BLaER1 treated with 17β-estradiol and CSF1 and Interleukin-3, amounts not matched to agents 10 nM and 100 nM (cell line): ENCODE measurements at regions not wholly inside any gene's neighbourhood (a gene's known extent, or its start where the extent isn't known, plus 50 kb on each side); places are given as distances from the start of the nearest gene placed in this dataset.

Source experiments
- H3K27ac ChIP-seq, 11 experiments: shearing (Covaris generic); formaldehyde crosslinking; 2 replicates each; pipeline ENCODE4 v1.8.1; 2022
- H3K27me3 ChIP-seq, 11 experiments: shearing (Covaris generic); formaldehyde crosslinking; 2 replicates each; pipeline ENCODE4 v1.8.1; 2022
- H3K36me3 ChIP-seq, 11 experiments: shearing (Covaris generic); formaldehyde crosslinking; 2 replicates each; pipeline ENCODE4 v1.8.1; 2022
- H3K4me1 ChIP-seq, 10 experiments: shearing (Covaris generic); formaldehyde crosslinking; 2 replicates each; pipeline ENCODE4 v1.8.1; 2022
- H3K4me2 ChIP-seq, 11 experiments: shearing (Covaris generic); formaldehyde crosslinking; 2 replicates each; pipeline ENCODE4 v1.8.1; 2022
- H3K4me3 ChIP-seq, 10 experiments: shearing (Covaris generic); formaldehyde crosslinking; 2 replicates each; pipeline ENCODE4 v1.8.1; 2022
- H3K9ac ChIP-seq, 11 experiments: shearing (Covaris generic); formaldehyde crosslinking; 2 replicates each; pipeline ENCODE4 v1.8.1; 2022
- H3K9me3 ChIP-seq, 11 experiments: shearing (Covaris generic); formaldehyde crosslinking; replicated peaks in 1 of 11; 2 replicates each; pipeline ENCODE4 v1.8.1; 2022
- H4K20me1 ChIP-seq, 11 experiments: shearing (Covaris generic); formaldehyde crosslinking; 2 replicates each; pipeline ENCODE4 v1.8.1; 2022
- Cebpa-rat ChIP-seq, 11 experiments: shearing (Covaris generic); IDR thresholded peaks; 2 replicates each; pipeline ENCODE4 v1.8.1; 2022

DNA sequence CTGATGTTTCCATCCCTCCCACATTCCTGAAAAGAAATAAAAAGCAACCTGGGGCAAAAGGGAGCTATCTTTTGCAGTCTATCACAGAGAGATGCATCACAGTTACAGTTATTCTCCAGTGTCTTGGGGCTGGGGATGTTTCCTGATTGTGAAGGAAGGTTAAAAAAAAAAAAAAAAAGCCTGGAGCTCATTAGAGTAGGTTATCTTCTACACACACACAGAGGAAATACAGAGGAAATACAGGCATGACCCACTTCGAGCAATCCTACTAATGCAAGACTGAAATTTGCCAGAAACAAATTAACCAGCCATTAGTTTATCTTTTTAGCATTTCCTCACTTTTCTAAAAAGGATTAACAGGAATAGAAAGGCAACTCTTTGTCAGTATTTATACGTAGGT lies 89.4 kb upstream of the CLMP start:
- Histone ChIP-seq H3K36me3 (no peaks in the 10 kb centered on the region), H3K9ac (no peak overlapping the region), H3K4me2 (peak overlapping the region in 7 of 11 experiments; percentile 4 to 70 (median 18); a peak in 4 of 22 replicates), H3K27ac (no peak overlapping the region), H3K4me1 (peaks cover 10 to 21% (median 14%) of the 10 kb centered on the region in 10 experiments; a peak in 19 of 20 replicates), H4K20me1 (no peaks in the 10 kb centered on the region), H3K27me3 (no peaks in the 10 kb centered on the region), H3K9me3 (0 out of 22 replicates have a peak, but pooled peaks cover 0 to 5% (median 0%) of the 10 kb centered on the region in 11 experiments), H3K4me3 (no peak overlapping the region)
- no peak for TF ChIP-seq Cebpa-rat (IDR thresholded peaks at IDR 0.05)

DNA sequence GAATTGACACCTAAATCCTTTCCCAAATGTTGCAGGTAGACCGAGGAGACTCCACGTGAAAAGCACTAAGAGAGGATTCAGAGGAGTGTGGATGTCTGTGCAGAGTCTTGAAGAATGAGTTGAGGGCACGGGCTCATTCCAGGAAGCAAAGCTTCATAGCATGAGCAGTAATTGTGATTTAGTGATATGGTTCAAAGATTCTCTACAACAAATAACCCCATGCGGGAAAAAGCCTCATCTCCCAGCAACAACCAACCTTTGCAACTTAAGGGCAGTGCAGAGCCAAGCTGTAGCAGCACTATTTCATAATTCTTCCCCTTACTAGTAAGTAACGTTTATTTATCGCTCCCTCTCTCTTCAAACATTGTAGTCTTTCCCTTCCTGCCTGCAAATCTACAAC lies 87.5 kb upstream of the CLMP start:
- Histone ChIP-seq H3K27me3 (no peaks in the 10 kb centered on the region), H3K27ac (no peak overlapping the region), H3K4me3 (no peak overlapping the region), H3K4me1 (peaks cover 10 to 21% (median 14%) of the 10 kb centered on the region in 10 experiments; a peak in 19 of 20 replicates), H3K9ac (no peak overlapping the region), H3K4me2 (peak overlapping the region in 1 of 11 experiments; percentile 70; a peak in 1 of 22 replicates), H3K9me3 (0 out of 22 replicates have a peak, but pooled peaks cover 0 to 5% (median 0%) of the 10 kb centered on the region in 11 experiments), H3K36me3 (no peaks in the 10 kb centered on the region), H4K20me1 (no peaks in the 10 kb centered on the region)
- no peak for TF ChIP-seq Cebpa-rat (IDR thresholded peaks at IDR 0.05)

DNA sequence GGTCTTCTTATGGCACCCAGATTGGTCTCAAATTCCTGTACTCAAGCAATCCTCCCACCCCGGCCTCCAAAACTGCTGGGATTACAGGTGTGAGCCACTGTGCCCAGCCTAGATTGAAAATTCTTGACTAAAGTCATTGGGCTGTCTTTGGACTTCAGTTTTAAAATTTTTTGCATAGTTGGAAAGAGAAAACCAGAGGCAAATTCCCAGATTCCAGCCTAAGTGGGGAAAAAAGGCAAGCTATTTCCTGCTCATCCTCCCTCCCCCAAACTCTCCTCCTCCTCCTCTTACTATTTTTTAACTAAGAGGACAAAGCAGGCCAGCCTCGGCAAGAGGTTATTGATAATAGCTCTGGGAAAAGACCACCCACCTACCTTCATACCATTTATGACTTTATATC lies 78.6 kb upstream of the CLMP start:
- no peaks in the 10 kb centered on the region for H4K20me1 ChIP-seq
- H3K9me3 ChIP-seq = no peaks in the 10 kb centered on the region
- H3K36me3 ChIP-seq = no peaks in the 10 kb centered on the region
- no peaks in the 10 kb centered on the region for H3K27me3 ChIP-seq
- peaks cover 0 to 12% (median under 1%) of the 10 kb centered on the region in 10 experiments; a peak in 9 of 20 replicates for H3K4me1 ChIP-seq
- no peak for TF ChIP-seq Cebpa-rat (IDR thresholded peaks at IDR 0.05)
- no peak overlapping the region for H3K4me2 ChIP-seq
- H3K9ac ChIP-seq = no peak overlapping the region
- no peak overlapping the region for H3K27ac ChIP-seq
- no peak overlapping the region for H3K4me3 ChIP-seq

DNA sequence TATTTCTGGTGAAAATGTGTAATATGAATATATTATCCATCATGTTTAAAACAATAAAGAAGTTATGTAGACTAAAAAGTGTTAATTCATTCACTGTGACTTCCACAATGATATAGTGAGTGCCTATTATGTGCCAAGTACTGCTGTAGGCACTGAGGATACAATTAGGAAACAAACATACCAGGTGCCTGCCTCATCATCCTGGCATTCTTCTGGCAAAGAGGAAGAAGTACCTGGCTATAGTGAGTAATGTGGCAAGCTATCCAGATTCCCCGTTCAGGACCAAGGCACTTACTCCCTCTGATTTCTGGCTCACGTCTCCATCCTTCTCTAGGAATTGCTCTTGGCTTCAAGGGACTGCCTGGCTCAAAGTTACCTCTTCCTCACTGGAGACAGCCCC lies 77.5 kb upstream of the CLMP start:
- H3K9ac ChIP-seq = no peak overlapping the region
- H3K36me3 ChIP-seq = no peaks in the 10 kb centered on the region
- H3K9me3 ChIP-seq = no peaks in the 10 kb centered on the region
- no peak for TF ChIP-seq Cebpa-rat (IDR thresholded peaks at IDR 0.05)
- no peak overlapping the region for H3K4me2 ChIP-seq
- no peak overlapping the region for H3K27ac ChIP-seq
- H3K4me1 ChIP-seq = peaks cover 10 to 23% (median 11%) of the 10 kb centered on the region in 10 experiments
- no peaks in the 10 kb centered on the region for H4K20me1 ChIP-seq
- no peaks in the 10 kb centered on the region for H3K27me3 ChIP-seq
- no peak overlapping the region for H3K4me3 ChIP-seq

DNA sequence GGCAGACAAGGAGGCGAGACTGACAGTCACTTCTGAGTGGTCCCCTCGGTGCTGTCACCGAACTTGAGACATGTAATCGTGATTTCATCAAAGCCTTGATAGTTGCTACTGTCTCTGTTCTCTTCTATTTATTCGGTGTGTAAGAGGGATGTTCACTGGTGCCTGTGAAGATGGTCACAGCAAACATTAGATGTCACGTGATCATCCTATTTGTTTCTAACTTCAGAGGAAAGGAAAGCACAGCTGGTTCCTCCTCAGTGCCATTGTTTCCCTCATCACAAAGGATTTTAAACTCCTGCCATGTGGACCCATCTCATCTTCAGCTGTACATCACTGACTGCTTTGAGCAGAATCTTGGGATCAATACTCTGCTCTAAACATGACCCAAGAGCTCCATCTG lies 73.1 kb upstream of the CLMP start:
- Histone ChIP-seq H3K4me3 (peak overlapping the region in 8 of 10 experiments; percentile 10 to 46 (median 36); a peak in 12 of 20 replicates), H3K27me3 (no peaks in the 10 kb centered on the region), H3K36me3 (no peaks in the 10 kb centered on the region), H3K4me1 (peaks cover 34 to 60% (median 54%) of the 10 kb centered on the region in 10 experiments), H3K9me3 (peaks cover 0 to 3% (median 0%) of the 10 kb centered on the region in 11 experiments; a peak in 1 of 22 replicates), H3K4me2 (peak overlapping the region; percentile 66 to 98 (median 85)), H3K27ac (peak overlapping the region in 10 of 11 experiments; percentile 24 to 97 (median 64); a peak in 19 of 22 replicates), H4K20me1 (no peaks in the 10 kb centered on the region), H3K9ac (peak overlapping the region; percentile 29 to 70 (median 51); a peak in 19 of 22 replicates)
- TF ChIP-seq Cebpa-rat (IDR thresholded peaks at IDR 0.05) = no peak

DNA sequence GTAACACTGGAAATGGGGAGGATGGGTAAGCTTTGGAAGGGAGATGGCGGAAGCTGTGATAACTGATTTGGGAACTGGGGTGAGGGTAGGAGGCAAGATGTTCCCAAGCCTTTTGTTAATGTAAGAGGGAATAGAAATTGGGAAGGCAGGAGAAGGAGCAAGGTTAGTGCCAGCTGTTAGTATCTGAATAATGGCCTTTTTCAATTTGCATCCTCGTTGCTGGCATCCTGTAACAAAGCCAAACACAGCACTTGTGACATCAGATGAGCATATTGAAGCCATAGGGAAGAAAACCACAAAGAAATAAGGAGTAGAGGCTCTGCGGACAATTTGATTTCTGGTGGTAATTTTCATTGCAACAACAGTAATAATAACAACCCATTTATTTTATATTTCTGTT lies 70.9 kb upstream of the CLMP start:
- Histone ChIP-seq H3K4me3 (no peak overlapping the region), H3K9me3 (peaks cover 0 to 14% (median 9%) of the 10 kb centered on the region in 11 experiments; a peak in 13 of 22 replicates), H3K27ac (peak overlapping the region in 6 of 11 experiments; percentile 91 to 97 (median 94); a peak in 12 of 22 replicates), H4K20me1 (no peaks in the 10 kb centered on the region), H3K27me3 (no peaks in the 10 kb centered on the region), H3K4me1 (peaks cover 37 to 82% (median 74%) of the 10 kb centered on the region in 10 experiments), H3K36me3 (no peaks in the 10 kb centered on the region), H3K4me2 (peak overlapping the region in 10 of 11 experiments; percentile 86 to 98 (median 95); a peak in 18 of 22 replicates), H3K9ac (no peak overlapping the region)
- no peak for TF ChIP-seq Cebpa-rat (IDR thresholded peaks at IDR 0.05)

DNA sequence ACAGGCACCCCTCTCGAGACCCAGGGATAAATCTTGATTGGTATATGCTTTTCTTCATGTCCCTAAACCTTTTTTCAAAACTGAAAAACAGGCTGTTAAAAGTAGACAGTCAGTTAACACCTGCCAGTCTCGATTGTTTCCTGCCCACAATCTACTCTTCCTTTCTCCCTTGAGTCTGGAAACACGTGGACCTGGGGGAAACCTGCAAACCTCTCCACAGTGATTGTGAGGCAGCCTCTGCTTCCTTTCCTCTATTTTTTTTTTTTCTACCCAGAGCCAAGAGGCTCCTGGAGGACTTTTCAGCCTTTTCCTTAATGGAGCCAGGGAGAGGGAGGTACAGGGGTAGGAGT lies 69.4 kb upstream of the CLMP start:
- Histone ChIP-seq H3K4me2 (peak overlapping the region; percentile 86 to 98 (median 95)), H3K4me1 (peaks cover 37 to 86% (median 77%) of the 10 kb centered on the region in 10 experiments), H3K9ac (peak overlapping the region; percentile 46 to 86 (median 77); a peak in 20 of 22 replicates), H3K4me3 (peak overlapping the region; percentile 41 to 61 (median 54); a peak in 17 of 20 replicates), H3K27me3 (no peaks in the 10 kb centered on the region), H3K27ac (peak overlapping the region; percentile 7 to 97 (median 91); a peak in 21 of 22 replicates), H4K20me1 (no peaks in the 10 kb centered on the region), H3K9me3 (peaks cover 11 to 30% (median 24%) of the 10 kb centered on the region in 11 experiments), H3K36me3 (0 out of 22 replicates have a peak, but pooled peaks cover 0 to 3% (median 0%) of the 10 kb centered on the region in 11 experiments)
- TF ChIP-seq Cebpa-rat (IDR thresholded peaks at IDR 0.05) = no peak

DNA sequence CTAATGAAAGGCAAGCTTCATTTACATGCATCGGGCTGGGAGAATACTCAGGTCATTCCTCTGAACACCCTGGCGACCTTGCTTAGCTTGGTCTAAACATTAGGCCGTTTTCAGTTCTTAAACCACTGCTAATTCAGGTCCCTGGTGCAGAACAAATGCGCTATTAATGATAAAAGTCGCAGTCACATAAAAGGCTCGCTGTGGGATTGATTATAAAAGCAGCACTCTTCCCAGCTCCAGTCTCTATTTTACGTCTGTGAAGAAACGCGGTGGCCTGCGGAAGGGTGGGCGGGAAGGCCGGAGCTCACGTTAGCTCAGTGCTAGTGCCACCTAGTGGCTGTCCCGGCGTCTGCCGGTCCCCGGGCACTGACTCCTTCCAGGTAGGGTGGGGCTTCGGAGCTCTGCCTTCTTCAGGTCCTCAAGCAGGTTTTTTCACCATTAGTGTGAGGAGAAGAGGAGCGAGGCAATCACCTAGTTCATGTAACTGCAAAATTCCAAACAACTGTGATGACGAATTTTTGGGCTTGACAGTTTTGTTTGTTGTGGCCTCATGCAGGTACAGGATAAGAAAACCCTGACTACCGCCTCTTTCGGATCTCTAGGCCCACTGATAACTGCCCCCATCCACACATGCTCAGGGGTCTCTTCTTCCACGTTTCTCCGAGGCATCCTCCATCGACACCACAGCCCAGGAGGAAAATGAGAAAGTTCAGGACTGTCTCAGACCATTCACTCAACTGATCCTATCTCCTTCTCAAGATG lies 66.5 kb upstream of the CLMP start:
- peaks cover 23 to 60% (median 55%) of the 10 kb centered on the region in 10 experiments for H3K4me1 ChIP-seq
- no peaks in the 10 kb centered on the region for H4K20me1 ChIP-seq
- 0 out of 22 replicates have a peak overlapping the region, but pooled peaks of 1 of the 11 experiments have one; percentile 26 for H3K9ac ChIP-seq
- H3K27me3 ChIP-seq = no peaks in the 10 kb centered on the region
- peak overlapping the region; percentile 0 to 95 (median 24); a peak in 14 of 22 replicates for H3K4me2 ChIP-seq
- H3K4me3 ChIP-seq = no peak overlapping the region
- peaks cover 29 to 52% (median 45%) of the 10 kb centered on the region in 11 experiments for H3K9me3 ChIP-seq
- H3K36me3 ChIP-seq = 0 out of 22 replicates have a peak, but pooled peaks cover 0 to 7% (median 0%) of the 10 kb centered on the region in 11 experiments
- TF ChIP-seq Cebpa-rat (IDR thresholded peaks at IDR 0.05) = no peak
- H3K27ac ChIP-seq = peak overlapping the region in 6 of 11 experiments; percentile 91 to 97 (median 94); a peak in 10 of 22 replicates
